Breast epithelium (tissue), 4 donors: ENCODE measurements at regions not wholly inside any gene's neighbourhood (a gene's known extent, or its start where the extent isn't known, plus 50 kb on each side); places are given as distances from the start of the nearest gene placed in this dataset.

ENCODE experiments used
- DNase-seq, 2 donors: peaks; one replicate each; pipeline ENCODE4 v3.0.0-alpha.2; 2019; ENCODE audit warnings: low spot score in 2 of 2
- H3K27ac ChIP-seq, 2 donors: fragments of 200-600 bp; sonication (generic) in 1 of 2; one replicate each; pipeline ENCODE4 v1.5.1; 2016 to 2019; ENCODE audit warnings: mild to moderate bottlenecking in 1 of 2
- H3K27me3 ChIP-seq, 2 donors: fragments of 200-600 bp; sonication (generic) in 1 of 2; one replicate each; pipeline versions ENCODE4 v1.5.1 to v1.6.0; 2017 to 2019; ENCODE audit warnings: control low read depth in 1 of 2, mild to moderate bottlenecking in 1 of 2
- H3K36me3 ChIP-seq: fragments of 200-600 bp; one replicate; pipeline ENCODE4 v1.5.1; 2019
- H3K4me1 ChIP-seq, 2 donors: fragments of 200-600 bp; sonication (generic); one replicate each; pipeline ENCODE4 v1.5.1; 2016 to 2019; ENCODE audit warnings: control low read depth in 1 of 2
- H3K4me3 ChIP-seq, 3 donors: fragments of 200-600 bp; sonication (generic); 1 replicate in 2 of 3; 2 replicates in 1 of 3; pipeline ENCODE4 v1.5.1; 2016 to 2019; ENCODE audit warnings: mild to moderate bottlenecking in 3 of 3, moderate library complexity in 2 of 3
- H3K9me3 ChIP-seq, 2 donors: fragments of 200-600 bp; sonication (generic) in 1 of 2; one replicate each; pipeline ENCODE4 v1.5.1; 2016 to 2019; ENCODE audit warnings: control low read depth in 1 of 2
- CTCF ChIP-seq, 3 donors: fragments of 450-650 bp; IDR thresholded peaks; one replicate each; pipeline ENCODE4 v1.5.1; 2016 to 2017; ENCODE audit warnings: antibody characterized with exemption in 3 of 3, mild to moderate bottlenecking in 3 of 3, moderate library complexity in 3 of 3
- POLR2A ChIP-seq: fragments of 450-650 bp; IDR thresholded peaks from one replicate; pipeline ENCODE4 v1.6.1; 2016; ENCODE audit warnings: antibody characterized with exemption, mild to moderate bottlenecking, moderate library complexity
- POLR2AphosphoS5 ChIP-seq, 3 donors: sonication (generic); formaldehyde crosslinking; IDR thresholded peaks; one replicate each; pipeline ENCODE4 v1.6.1; 2017; ENCODE audit warnings: antibody characterized with exemption in 3 of 3
- intact Hi-C: fragments of 100-400 bp; cut with DNase I; formaldehyde crosslinking; loops from one replicate; pipeline ENCODE4 v1.15.1; 2023; ENCODE audit warnings: low total_unique reads

GRCh38 chr5:51275428-51275827 is 107.8 kb upstream of the ISL1 start:
- no peaks in the 10 kb centered on the region for H3K36me3 ChIP-seq
- no peak for TF ChIP-seq POLR2AphosphoS5 (IDR thresholded peaks at IDR 0.05)
- no peak for TF ChIP-seq POLR2A
- no peak for TF ChIP-seq CTCF (IDR thresholded peaks at IDR 0.05)
- intact Hi-C loops: loop anchor here (10.0 kb wide), 1 partner anchor 81 kb away; no protein-coding TSS in a partner anchor

GRCh38 chr5:51276250-51276649 is 107.0 kb upstream of the ISL1 start:
- DNase-seq: no peak
- no peaks in the 10 kb centered on the region for H3K36me3 ChIP-seq
- intact Hi-C loops: loop anchor here (10.0 kb wide), 1 partner anchor 81 kb away; no protein-coding TSS in a partner anchor
- no peak overlapping the region for H3K27ac ChIP-seq
- H3K27me3 ChIP-seq: no peaks in the 10 kb centered on the region
- no peaks in the 10 kb centered on the region for H3K9me3 ChIP-seq
- TF ChIP-seq POLR2A: no peak
- no peak for TF ChIP-seq CTCF (IDR thresholded peaks at IDR 0.05)
- no peak for TF ChIP-seq POLR2AphosphoS5 (IDR thresholded peaks at IDR 0.05)
- H3K4me3 ChIP-seq: no peak overlapping the region
- no peaks in the 10 kb centered on the region for H3K4me1 ChIP-seq

More at GRCh38 chr5:51275428-51275827, 107.8 kb upstream of the ISL1 start:
- Histone ChIP-seq H3K4me3 (no peak overlapping the region), H3K9me3 (no peaks in the 10 kb centered on the region), H3K4me1 (no peaks in the 10 kb centered on the region), H3K27me3 (no peaks in the 10 kb centered on the region), H3K27ac (no peak overlapping the region)
- DNase-seq: no peak

- H3K4me3 ChIP-seq: no peak overlapping the region
- H3K36me3 ChIP-seq: no peaks in the 10 kb centered on the region
- H3K9me3 ChIP-seq: no peaks in the 10 kb centered on the region
- no peaks in the 10 kb centered on the region for H3K4me1 ChIP-seq
- intact Hi-C loops: loop anchor here (10.0 kb wide), 1 partner anchor 84 kb away; no protein-coding TSS in a partner anchor
- DNase-seq: no peak
- H3K27ac ChIP-seq: no peak overlapping the region
- H3K27me3 ChIP-seq: no peaks in the 10 kb centered on the region
- TF ChIP-seq POLR2A: no peak
- TF ChIP-seq CTCF (IDR thresholded peaks at IDR 0.05): no peak
- no peak for TF ChIP-seq POLR2AphosphoS5 (IDR thresholded peaks at IDR 0.05)
Observed at GRCh38 chr5:51278539-51278938, 104.7 kb upstream of the ISL1 start.

- intact Hi-C loops: loop anchor here (10.0 kb wide), 1 partner anchor 85 kb away; no protein-coding TSS in a partner anchor
- DNase-seq: no peak
Observed at GRCh38 chr5:51279983-51280706, 103.1 kb upstream of the ISL1 start.

More at GRCh38 chr5:51279983-51280706, 103.1 kb upstream of the ISL1 start:
- H3K36me3 ChIP-seq: no peaks in the 10 kb centered on the region
- H3K27me3 ChIP-seq: no peaks in the 10 kb centered on the region
- no peak for TF ChIP-seq CTCF (IDR thresholded peaks at IDR 0.05)
- TF ChIP-seq POLR2A: no peak
- TF ChIP-seq POLR2AphosphoS5 (IDR thresholded peaks at IDR 0.05): no peak
- H3K27ac ChIP-seq: no peak overlapping the region
- no peaks in the 10 kb centered on the region for H3K9me3 ChIP-seq
- no peaks in the 10 kb centered on the region for H3K4me1 ChIP-seq
- no peak overlapping the region for H3K4me3 ChIP-seq
